ENCODE measurements at regions not wholly inside any gene's neighbourhood (a gene's known extent, or its start where the extent isn't known, plus 50 kb on each side); places are given as distances from the start of the nearest gene placed in this dataset.

DNA sequence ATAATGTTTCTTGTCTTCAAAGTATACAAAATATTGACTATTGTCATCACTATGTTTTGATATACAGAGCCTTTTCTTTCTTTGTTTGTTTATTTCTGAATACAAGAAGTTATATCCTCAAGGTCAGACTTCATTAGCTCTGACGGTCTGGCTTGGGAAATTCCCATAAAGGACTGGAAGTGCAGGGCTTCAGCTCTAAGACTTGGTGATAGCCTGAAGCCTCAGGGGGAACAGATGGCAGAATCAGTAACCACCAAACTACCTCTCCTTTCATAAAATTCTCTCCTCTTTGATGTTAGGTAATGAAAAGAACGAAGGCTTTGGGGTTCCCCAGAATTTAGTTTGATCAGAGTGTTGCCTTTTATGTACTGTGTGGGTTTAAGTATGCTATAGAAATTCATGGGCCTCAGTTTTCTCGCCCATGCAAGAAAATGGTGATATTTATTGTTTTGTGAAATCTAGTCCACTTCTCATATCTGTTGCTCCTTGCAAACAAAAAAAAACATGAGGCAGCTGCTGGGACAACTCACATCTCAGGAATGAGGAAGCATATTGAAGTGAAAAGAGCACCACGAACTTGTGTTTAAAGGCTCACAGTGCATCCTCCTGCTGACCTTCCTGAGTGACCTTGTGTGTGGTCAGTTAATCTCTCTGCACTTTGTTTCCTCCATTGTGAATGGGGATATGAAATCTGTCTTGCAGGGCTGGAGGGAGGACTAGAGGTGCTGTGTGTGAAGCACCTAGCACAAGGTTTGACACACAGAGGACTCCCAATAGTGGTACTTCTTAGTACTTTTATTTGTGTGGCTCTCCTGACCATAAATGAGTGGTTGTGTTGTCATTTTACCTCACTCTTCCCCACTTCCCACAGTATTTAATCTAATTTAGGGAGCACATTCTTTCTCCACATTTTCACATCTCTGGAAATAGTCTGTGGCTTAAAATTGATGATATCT is 569.8 kb upstream of the IL12A start:
- ATAC-seq, result no peak
- TF ChIP-seq, protein P1, sequence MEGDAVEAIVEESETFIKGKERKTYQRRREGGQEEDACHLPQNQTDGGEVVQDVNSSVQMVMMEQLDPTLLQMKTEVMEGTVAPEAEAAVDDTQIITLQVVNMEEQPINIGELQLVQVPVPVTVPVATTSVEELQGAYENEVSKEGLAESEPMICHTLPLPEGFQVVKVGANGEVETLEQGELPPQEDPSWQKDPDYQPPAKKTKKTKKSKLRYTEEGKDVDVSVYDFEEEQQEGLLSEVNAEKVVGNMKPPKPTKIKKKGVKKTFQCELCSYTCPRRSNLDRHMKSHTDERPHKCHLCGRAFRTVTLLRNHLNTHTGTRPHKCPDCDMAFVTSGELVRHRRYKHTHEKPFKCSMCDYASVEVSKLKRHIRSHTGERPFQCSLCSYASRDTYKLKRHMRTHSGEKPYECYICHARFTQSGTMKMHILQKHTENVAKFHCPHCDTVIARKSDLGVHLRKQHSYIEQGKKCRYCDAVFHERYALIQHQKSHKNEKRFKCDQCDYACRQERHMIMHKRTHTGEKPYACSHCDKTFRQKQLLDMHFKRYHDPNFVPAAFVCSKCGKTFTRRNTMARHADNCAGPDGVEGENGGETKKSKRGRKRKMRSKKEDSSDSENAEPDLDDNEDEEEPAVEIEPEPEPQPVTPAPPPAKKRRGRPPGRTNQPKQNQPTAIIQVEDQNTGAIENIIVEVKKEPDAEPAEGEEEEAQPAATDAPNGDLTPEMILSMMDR (IDR thresholded peaks at IDR 0.05), result no peak
- H3K36me3 Mint-ChIP-seq (ENCODE audit: low read depth), result no peaks in the 10 kb centered on the region
- no peak for DNase-seq
- intact Hi-C loops (cut with micrococcal nuclease), result no loop called here
- ChIA-PET POLR2A (no interaction called here), CTCF (no interaction called here)
- H3K4me3 Mint-ChIP-seq, result no peak overlapping the region
- H3K27ac Mint-ChIP-seq, result no peak overlapping the region
- no peaks in the 10 kb centered on the region for H3K27me3 Mint-ChIP-seq
- H3K4me1 Mint-ChIP-seq (ENCODE audit: low read depth), result no peaks in the 10 kb centered on the region
- peaks cover 5% of the 10 kb centered on the region for H3K9me3 Mint-ChIP-seq

DNA sequence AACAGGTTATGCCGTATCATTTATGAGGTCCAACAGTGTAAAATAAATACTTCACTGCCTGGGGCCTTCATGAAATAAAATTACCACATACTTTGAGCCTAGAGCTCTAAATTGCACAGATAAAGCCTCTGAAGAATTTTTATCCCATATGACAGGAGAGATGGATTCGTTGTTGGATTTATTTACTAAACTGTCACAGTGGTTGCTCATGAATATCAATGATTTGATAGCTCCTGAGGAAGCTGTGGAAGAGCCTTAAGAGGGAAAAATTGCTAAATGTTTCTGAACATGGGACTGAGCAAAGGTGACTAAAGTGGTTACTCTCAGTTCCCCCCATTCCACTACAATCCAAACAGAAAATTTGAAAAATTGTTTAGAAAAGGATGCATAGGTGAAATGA is 558.9 kb upstream of the IL12A start:
- Mint-ChIP-seq H3K27me3 (no peaks in the 10 kb centered on the region), H3K27ac (no peak overlapping the region), H3K36me3 (ENCODE audit: low read depth) (no peaks in the 10 kb centered on the region), H3K4me1 (ENCODE audit: low read depth) (no peaks in the 10 kb centered on the region), H3K4me3 (no peak overlapping the region), H3K9me3 (peaks cover 2% of the 10 kb centered on the region)
- TF ChIP-seq, protein P1 (IDR thresholded peaks at IDR 0.05), result no peak
- POLR2A ChIA-PET, result no interaction called here
- intact Hi-C loops (cut with micrococcal nuclease), result no loop called here
- CTCF ChIA-PET, result no interaction called here
- no peak for ATAC-seq
- DNase-seq, result no peak

DNA sequence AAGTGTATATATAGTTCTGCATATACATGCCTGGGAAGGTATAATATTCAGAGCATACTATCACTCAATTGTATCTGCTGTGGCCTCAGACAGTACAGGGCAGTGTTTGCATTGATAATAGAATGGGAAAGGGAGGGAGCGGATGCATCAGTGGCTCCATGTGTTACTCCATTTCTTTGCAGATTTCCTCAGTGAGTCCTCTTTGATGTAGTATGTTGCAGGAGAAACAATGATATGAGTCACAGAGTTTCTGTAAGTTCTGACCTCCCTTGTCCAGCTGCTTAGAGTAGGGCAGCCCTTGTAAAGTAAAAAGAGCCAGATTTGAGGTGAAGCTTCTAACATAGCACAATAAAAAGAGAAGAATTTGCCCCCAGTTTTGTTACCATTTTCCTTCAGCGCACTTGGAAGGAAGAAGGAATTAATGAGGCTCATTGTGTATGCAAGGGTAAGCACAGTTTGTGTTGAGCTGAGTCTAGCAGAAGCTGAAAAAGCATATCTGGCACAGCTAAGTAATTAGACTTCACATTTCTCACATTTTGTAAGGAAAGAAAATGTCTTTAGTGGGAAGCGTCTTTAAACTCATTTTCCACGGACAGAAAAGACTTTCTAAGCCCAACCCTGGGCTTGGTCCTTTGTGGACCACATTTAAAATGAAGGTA is 555.8 kb upstream of the IL12A start:
- POLR2A ChIA-PET, result no interaction called here
- ATAC-seq, result no peak
- CTCF ChIA-PET, result no interaction called here
- no peaks in the 10 kb centered on the region for H3K4me1 Mint-ChIP-seq (ENCODE audit: low read depth)
- TF ChIP-seq, protein P1 (IDR thresholded peaks at IDR 0.05), result no peak
- H3K27me3 Mint-ChIP-seq, result no peaks in the 10 kb centered on the region
- H3K4me3 Mint-ChIP-seq, result no peak overlapping the region
- H3K9me3 Mint-ChIP-seq, result peaks cover 2% of the 10 kb centered on the region
- no peak overlapping the region for H3K27ac Mint-ChIP-seq
- no peaks in the 10 kb centered on the region for H3K36me3 Mint-ChIP-seq (ENCODE audit: low read depth)
- intact Hi-C loops (cut with micrococcal nuclease), result no loop called here
- DNase-seq, result no peak

DNA sequence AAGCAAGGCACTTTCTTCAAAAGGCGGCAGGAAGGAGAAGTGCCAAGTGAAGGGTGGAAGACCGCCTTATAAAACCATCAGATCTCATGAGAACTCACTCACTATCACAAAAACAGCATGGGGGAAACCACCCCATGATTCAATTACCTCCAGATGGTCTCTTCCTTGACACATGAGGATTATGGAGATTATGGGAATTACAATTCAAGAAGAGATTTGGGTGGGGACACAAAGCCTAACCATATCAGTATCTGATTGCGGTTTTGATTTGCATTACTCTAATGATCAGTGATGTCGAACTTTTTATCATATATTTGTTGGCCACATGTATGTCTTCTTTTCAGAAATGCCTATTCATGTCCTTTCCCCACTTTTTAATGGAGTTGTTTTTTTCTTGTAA is 549.3 kb upstream of the IL12A start:
- POLR2A ChIA-PET, result no interaction called here
- ATAC-seq (no peak), DNase-seq (no peak)
- Mint-ChIP-seq H3K27ac (no peak overlapping the region), H3K27me3 (no peaks in the 10 kb centered on the region), H3K4me3 (no peak overlapping the region), H3K4me1 (ENCODE audit: low read depth) (no peaks in the 10 kb centered on the region), H3K36me3 (ENCODE audit: low read depth) (no peaks in the 10 kb centered on the region), H3K9me3 (no peaks in the 10 kb centered on the region)
- CTCF ChIA-PET, result no interaction called here
- TF ChIP-seq, protein P1 (IDR thresholded peaks at IDR 0.05), result no peak
- intact Hi-C loops (cut with micrococcal nuclease), result no loop called here

DNA sequence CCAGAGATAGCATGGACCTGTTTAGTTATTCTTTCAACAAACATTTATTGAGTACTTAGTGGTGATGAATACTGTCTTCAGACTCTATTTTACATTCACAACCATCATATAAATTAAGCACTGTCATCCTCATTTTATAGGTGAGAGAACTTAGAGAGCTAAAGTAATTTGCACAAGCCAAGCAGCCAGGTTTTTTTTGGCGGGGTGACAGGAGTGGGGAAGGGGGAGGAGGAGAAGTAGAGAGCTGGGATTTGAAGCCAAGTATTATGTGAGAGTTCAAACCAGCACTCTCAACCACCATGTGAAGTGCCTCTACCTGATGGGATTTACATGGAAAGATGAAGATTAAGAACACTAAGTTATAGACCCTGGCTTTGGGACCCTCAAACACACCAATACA is 547.4 kb upstream of the IL12A start:
- ATAC-seq, result no peak
- Mint-ChIP-seq H3K4me1 (ENCODE audit: low read depth) (no peaks in the 10 kb centered on the region), H3K9me3 (no peaks in the 10 kb centered on the region), H3K27ac (no peak overlapping the region), H3K4me3 (no peak overlapping the region), H3K27me3 (no peaks in the 10 kb centered on the region), H3K36me3 (ENCODE audit: low read depth) (no peaks in the 10 kb centered on the region)
- ChIA-PET CTCF (no interaction called here), POLR2A (no interaction called here)
- TF ChIP-seq, protein P1 (IDR thresholded peaks at IDR 0.05), result no peak
- intact Hi-C loops (cut with micrococcal nuclease), result no loop called here
- DNase-seq, result no peak
